ENCODE measurements at regions not wholly inside any gene's neighbourhood (a gene's known extent, or its start where the extent isn't known, plus 50 kb on each side); places are given as distances from the start of the nearest gene placed in this dataset.

DNA sequence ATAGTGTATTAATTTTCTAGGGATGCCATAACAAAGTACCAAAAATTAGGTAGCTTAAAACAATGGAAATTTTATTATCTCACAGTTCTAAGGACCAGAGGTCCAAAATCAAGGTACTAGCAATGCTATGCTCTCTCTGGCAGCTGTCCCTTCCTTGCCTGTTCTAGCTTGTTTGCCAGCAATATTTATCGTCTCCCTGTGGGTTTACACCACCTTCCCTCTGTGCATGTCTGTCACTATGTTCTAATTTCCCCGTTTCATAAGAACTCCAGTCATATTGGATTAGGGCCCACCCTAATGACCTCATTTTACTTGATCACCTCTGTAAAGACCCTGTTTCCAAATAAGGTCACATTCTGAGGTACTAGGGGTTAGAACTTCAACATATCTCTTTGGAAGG is 217.2 kb downstream of the IBTK start (continued):
- TF ChIP-seq, protein P1, sequence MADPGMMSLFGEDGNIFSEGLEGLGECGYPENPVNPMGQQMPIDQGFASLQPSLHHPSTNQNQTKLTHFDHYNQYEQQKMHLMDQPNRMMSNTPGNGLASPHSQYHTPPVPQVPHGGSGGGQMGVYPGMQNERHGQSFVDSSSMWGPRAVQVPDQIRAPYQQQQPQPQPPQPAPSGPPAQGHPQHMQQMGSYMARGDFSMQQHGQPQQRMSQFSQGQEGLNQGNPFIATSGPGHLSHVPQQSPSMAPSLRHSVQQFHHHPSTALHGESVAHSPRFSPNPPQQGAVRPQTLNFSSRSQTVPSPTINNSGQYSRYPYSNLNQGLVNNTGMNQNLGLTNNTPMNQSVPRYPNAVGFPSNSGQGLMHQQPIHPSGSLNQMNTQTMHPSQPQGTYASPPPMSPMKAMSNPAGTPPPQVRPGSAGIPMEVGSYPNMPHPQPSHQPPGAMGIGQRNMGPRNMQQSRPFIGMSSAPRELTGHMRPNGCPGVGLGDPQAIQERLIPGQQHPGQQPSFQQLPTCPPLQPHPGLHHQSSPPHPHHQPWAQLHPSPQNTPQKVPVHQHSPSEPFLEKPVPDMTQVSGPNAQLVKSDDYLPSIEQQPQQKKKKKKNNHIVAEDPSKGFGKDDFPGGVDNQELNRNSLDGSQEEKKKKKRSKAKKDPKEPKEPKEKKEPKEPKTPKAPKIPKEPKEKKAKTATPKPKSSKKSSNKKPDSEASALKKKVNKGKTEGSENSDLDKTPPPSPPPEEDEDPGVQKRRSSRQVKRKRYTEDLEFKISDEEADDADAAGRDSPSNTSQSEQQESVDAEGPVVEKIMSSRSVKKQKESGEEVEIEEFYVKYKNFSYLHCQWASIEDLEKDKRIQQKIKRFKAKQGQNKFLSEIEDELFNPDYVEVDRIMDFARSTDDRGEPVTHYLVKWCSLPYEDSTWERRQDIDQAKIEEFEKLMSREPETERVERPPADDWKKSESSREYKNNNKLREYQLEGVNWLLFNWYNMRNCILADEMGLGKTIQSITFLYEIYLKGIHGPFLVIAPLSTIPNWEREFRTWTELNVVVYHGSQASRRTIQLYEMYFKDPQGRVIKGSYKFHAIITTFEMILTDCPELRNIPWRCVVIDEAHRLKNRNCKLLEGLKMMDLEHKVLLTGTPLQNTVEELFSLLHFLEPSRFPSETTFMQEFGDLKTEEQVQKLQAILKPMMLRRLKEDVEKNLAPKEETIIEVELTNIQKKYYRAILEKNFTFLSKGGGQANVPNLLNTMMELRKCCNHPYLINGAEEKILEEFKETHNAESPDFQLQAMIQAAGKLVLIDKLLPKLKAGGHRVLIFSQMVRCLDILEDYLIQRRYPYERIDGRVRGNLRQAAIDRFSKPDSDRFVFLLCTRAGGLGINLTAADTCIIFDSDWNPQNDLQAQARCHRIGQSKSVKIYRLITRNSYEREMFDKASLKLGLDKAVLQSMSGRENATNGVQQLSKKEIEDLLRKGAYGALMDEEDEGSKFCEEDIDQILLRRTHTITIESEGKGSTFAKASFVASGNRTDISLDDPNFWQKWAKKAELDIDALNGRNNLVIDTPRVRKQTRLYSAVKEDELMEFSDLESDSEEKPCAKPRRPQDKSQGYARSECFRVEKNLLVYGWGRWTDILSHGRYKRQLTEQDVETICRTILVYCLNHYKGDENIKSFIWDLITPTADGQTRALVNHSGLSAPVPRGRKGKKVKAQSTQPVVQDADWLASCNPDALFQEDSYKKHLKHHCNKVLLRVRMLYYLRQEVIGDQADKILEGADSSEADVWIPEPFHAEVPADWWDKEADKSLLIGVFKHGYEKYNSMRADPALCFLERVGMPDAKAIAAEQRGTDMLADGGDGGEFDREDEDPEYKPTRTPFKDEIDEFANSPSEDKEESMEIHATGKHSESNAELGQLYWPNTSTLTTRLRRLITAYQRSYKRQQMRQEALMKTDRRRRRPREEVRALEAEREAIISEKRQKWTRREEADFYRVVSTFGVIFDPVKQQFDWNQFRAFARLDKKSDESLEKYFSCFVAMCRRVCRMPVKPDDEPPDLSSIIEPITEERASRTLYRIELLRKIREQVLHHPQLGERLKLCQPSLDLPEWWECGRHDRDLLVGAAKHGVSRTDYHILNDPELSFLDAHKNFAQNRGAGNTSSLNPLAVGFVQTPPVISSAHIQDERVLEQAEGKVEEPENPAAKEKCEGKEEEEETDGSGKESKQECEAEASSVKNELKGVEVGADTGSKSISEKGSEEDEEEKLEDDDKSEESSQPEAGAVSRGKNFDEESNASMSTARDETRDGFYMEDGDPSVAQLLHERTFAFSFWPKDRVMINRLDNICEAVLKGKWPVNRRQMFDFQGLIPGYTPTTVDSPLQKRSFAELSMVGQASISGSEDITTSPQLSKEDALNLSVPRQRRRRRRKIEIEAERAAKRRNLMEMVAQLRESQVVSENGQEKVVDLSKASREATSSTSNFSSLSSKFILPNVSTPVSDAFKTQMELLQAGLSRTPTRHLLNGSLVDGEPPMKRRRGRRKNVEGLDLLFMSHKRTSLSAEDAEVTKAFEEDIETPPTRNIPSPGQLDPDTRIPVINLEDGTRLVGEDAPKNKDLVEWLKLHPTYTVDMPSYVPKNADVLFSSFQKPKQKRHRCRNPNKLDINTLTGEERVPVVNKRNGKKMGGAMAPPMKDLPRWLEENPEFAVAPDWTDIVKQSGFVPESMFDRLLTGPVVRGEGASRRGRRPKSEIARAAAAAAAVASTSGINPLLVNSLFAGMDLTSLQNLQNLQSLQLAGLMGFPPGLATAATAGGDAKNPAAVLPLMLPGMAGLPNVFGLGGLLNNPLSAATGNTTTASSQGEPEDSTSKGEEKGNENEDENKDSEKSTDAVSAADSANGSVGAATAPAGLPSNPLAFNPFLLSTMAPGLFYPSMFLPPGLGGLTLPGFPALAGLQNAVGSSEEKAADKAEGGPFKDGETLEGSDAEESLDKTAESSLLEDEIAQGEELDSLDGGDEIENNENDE (IDR thresholded peaks at IDR 0.05; ENCODE audit: insufficient replicate concordance, low read length): no peak
- TF ChIP-seq SP4 (IDR thresholded peaks at IDR 0.05; ENCODE audit: low read length) (no peak), KDM5A (IDR thresholded peaks at IDR 0.05; ENCODE audit: low read length) (no peak), TCF12 (IDR thresholded peaks at IDR 0.05; ENCODE audit: low read depth, low read length) (no peak), POLR2AphosphoS5 (IDR thresholded peaks at IDR 0.05; ENCODE audit: low read depth, low read length) (no peak), HDAC6 (IDR thresholded peaks at IDR 0.05; ENCODE audit: low read depth, low read length) (no peak), NANOG (IDR thresholded peaks at IDR 0.05; ENCODE audit: insufficient read depth, low read depth, low read length, poor library complexity, severe bottlenecking) (no peak), CEBPB (IDR thresholded peaks at IDR 0.05; ENCODE audit: low read depth, low read length) (no peak), ZNF274 (IDR thresholded peaks at IDR 0.05; ENCODE audit: borderline replicate concordance, extremely low read depth, low read length) (no peak), FOSL1 (IDR thresholded peaks at IDR 0.05; ENCODE audit: insufficient read depth, low read depth, low read length) (no peak), RXRA (IDR thresholded peaks at IDR 0.05; ENCODE audit: insufficient read depth, low read depth, low read length) (no peak), SP1 (IDR thresholded peaks at IDR 0.05; ENCODE audit: low read depth, low read length) (no peak)

Measured in H1 (cell line).